NCI-H2227 (cell line): ENCODE measurements at regions not wholly inside any gene's neighbourhood (a gene's known extent, or its start where the extent isn't known, plus 50 kb on each side); places are given as distances from the start of the nearest gene placed in this dataset.
A peak's percentile ranks its signal among the peaks of the same experiment; 100 is the strongest.

Experiments used
- DNase-seq: peaks from one replicate; lab custom pipeline; 2025; ENCODE audit not compliant: unreplicated experiment; lab: John Stamatoyannopoulos, UW

DNA sequence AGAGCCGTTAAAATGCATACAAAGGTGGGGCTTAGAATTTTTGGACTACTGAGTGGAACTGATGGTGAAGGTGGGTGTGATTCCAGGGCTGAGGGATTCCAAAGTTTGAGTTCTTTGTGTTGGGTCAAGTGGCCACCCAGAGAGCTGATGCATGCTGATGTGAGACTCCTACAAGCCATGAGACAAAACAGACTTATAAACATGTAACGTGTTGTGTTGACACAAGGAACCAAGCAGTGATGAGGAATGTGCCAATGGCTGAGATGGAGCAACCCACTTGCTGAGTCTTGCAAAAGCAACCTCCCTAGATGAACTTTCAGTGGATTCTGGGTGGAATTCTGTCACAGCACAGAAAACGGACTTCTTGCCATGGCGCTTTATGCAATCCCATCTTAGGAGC, 289.0 kb downstream of the TLE3 start:
- no peak for DNase-seq

DNA sequence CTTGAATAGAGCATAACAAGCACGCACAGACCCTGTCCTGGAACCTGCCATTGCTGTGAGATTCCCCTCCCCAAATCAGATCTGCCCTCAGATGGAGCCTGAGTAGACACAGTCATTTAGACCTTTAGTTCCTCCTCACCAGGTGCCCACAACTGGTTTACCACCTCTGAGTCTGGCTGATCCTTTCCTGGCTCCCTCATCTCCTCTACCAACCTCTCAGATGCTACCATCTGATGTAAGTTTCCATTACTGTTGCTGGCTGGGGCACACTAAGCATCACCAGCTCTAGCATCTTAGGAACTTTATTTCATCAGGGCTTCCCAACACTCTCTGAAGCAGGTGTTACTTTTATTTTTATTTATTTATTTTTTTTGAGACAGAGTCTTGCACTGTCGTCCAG, 288.3 kb downstream of the TLE3 start:
- DNase-seq, result no peak

DNA sequence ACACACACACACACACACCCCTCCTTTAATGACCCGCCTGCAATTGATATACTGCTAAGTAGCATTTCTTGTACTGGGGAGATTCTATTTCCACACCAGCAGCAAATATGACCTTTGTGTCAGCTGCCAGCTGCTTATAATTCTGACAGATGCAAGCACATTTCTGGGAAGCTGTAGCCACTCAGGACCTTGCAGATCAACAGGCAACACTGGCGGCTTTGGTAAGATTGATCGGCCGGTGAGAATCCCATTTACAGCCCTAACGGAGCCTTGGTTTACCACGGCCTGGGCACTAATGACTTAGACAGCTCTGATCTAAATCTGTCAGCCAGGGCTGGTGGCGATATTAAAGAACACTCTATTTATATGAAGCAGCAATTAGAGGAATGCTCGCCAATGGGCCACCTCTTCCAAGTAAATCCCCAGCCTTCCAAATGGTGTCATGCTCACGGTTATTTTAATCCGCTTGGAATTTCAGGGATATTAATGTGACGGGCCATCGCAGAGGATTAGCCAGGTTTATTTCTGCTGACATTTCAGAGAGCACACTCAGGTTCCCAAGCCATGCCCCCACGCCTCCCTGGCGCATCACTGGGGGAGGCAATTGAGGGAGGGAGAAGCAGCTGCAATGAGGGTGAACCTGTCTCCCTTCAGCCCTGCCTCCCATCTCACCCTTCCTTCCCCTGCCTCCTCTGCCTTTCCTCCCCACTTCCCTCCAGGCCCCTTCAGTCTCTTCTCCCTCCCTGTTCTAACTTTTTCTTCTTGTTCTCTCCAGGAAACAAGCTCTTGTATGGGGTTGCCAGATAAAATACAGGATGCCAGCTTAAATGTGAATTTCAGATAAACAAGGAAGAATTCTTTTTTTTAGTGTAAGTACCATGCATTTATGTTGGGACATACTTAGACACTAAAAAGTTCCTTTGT, 287.0 kb downstream of the TLE3 start:
- DNase-seq, result peak; percentile 57

DNA sequence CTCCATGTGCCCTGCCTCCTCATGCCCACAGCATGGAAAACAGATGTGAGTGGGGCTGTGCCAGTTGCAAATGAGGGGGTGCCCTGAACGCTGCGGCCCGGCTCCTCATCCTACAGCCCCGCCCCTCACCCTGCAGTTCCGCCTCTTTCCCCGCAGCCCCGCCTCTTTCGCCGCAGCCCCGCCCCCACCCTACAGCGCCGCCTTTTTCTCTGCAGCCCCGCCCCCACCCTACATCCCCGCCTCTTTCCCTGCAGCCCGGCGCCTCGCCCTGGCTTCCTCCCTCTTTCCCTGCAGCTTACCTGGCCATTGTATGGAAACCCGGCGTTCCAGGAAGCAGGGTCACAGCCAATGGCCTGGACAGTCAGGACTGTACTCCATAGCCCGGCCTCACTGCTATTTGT, 284.9 kb downstream of the TLE3 start:
- no peak for DNase-seq

DNA sequence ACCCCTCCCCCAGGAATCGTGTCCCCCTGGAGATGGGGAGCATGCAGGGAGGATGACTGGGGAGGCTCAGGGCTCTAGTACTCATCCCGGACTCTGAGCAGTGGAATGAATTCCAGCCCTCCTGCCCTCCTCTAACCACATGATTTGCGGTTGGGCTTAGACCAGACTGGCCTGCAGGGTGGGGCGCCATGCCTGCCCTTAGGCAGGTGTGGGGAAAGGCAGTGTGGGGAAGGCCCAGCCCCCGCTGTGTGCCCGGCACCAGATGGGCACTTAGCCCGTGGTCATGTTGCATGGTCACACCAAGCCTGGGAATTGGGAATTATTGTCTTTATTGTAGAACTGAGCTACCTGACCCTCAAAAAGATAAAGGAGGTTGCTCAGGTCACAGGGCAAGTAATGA, 283.8 kb downstream of the TLE3 start:
- DNase-seq, result no peak

DNA sequence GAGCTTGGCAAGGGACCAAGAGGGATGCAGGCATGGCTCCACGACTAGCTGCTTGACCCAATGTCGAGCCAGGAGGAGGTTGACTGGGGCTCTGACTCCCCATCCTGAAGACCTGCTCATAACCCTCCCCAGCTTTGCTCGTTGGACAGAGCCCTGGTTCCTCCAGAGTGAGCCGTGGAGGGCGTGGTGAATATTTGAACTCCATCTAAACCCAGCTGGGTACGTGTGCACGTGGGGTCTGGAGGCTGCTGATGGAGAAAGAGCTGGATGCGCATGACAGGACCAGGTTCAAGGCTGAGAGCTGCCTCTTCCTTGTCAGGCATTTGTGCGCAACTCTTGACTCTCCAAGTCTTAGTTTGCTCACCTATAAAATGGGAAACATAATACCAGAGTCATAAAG, 282.8 kb downstream of the TLE3 start:
- no peak for DNase-seq

DNA sequence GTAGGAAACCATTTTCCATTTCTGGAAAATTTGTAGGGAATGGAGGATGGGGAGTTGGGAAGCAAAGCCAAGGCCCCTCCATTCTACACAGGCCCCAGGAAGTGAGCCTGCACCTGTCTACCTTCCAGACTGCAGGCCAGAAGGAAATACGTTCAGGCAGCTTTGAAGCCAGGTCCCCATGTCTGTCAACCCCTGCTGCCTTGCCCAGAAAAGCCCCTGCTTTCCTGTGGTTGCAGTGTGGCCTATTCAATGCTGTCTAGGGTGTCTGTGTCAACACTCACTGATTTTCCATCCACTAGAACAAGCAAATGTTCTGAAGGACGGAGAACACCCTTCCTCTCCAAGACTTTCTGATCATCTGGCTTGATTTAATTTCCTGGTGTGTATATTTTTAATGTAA, 281.9 kb downstream of the TLE3 start:
- no peak for DNase-seq

DNA sequence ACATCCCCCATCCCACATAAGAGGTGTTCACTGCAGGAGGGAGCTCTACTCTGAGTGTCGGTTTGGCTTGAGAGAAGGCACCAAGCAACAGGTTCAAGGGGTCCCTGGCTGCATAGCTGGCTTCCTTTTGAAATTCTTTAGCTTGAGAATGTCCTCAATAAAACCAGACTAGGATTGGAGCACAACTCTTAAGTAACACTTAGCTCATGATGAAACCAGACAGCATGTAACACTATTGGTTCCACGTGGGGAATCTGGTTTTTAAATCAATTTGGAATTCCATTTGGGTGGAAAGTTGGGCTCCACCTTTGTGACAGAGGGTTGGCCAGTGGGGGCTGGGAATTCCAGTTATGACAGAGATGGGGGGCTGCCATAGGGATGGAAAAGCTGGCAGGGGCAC, 281.2 kb downstream of the TLE3 start:
- DNase-seq, result no peak

DNA sequence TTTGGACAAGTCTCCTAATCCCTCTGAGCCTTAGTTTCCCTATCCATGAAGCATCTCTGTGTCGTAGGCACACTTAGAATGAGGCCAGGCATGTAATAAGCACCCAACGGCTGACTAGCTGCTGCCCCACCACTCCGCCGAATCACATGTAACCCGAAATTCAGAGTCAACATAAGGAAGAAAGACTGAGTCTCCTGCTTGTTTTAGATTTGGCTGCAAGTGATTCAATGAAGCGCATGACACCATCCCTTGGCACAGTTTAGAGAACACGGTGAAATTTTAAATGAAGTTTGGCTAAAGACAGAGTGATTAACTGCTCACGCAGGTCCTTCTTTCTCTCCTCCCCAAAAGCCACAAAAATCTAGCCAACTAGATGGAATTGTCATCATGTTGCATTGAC, 279.2 kb downstream of the TLE3 start:
- DNase-seq, result no peak

DNA sequence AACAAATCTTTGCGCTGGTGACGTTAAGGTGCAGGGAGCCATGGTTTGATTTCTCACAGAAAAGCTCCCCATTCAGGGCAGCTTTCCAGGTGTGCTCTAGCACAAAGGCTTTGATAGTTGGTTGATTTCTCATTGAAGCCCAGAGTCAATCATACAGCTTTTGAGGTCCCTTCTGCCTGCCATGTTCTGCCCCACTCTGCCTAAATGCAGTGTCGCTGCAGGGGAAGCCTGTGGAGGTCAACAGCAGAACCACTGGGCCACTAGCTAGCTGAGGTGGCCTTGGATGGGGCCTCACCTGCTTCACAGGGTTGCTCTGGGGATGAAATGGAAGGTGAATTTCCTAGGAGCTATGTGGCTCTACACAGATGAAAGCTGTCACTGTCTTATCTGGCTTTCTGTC, 278.3 kb downstream of the TLE3 start:
- DNase-seq, result no peak

DNA sequence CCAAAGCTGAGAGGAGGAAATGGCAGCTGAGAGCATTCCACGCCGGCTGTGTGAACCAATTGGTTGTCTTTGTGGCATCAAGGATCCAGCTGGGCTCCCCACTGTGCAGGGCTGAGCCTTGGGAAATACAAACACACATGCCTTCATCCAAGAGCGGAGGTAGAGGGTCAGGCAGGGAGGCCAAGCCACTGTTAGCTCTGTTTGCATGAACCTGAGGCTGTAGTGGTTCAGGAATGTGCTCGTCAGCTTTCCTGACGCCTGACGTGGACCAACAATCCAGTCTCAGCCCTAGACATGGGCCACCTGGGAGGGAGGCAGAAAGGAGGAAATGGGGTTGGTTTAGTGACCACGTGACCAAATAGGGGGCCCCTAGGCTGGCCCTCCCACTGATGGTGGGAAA, 276.9 kb downstream of the TLE3 start:
- DNase-seq, result no peak

DNA sequence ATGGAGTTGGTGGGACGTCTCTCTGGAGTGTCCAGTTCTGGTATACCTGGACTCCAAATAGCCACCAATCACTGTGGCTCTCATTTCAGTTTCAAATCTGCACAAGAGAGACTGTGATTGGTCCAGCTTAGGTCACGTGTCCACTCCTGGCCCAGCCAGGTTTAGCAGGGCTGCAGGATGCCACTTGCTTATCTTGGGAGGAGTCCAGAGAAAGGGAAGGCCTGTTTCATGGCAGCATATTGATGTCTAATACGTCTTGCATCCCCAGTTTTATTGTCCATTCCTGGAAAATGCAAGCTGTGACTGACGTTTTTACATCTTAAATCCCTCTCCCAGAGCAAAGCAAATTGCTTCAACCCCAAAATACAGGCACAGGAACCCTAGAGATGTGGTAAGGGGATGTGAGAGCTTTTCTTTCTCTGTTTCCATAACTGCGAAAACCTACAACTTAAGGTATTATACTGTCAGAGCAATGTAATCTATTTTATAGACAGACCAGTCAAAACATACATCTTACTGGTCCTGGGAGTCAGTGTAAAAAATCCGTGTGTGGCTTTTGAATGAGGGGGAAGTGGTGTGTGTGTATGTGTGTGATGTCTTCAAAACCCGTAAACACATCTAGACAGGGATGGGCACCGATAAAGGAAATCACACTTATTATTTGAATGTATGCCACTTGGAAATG, 274.4 kb downstream of the TLE3 start:
- DNase-seq, result no peak

DNA sequence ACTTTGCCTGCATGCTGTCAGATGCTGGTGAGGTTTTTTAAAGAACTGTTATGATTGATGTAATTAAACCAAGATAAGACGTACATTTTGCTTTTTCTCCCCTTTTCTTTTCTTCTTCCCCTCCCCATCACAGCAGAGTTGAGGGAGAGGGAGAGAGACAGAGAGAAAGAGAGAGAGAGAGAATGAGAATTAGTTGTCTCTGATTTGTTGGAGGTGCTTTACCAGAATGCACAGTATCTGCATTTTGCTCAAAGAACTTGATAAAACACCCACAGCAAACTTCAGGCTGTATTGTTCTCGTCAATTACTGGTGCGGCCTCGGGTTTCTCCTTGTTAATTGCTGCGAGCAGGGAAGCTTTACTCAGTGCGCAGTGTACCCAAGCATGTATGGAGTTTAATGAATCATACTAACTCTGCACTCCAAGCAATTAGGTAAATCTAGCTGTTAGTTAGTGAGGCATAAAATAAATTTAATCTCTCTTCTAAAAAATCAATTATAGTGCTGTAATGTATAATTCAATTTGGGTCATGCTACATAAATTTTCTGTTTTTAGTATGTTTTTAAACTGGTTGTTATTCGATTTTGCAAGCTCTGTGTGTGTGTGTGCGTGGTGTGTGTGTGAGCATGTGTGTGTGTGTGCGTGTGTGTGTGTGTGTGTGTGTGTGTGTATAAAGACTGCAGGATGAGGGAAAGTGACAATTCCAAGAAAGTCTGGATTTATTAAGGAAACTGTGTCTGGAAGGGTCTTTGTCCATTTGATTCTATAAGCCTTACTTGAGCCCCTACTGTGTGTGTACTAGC, 273.4 kb downstream of the TLE3 start:
- no peak for DNase-seq

DNA sequence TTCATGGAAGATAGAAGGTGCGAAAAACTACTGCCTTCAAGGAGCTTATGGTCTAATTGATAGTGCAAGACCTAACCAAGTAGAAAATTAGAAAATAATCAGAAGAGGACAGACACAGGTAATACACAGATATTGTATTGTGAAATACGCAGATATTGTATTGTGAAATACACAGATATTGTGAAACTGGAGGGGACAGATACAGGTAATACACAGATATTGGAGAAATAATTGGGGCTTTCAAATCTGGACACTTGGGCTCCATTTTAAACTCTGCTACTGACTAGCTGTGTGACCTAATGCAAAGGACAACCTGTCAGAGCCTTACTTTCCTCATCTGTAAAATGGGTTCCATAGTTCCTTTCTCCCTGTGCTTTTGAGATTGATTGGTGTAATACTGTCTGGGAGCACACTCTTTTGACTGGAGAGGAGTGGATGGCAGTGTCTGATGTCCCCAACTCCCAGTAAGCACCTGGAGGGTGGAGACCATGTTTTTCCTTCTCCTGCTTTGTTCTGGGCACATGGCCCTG, 272.8 kb downstream of the TLE3 start:
- DNase-seq, result no peak

DNA sequence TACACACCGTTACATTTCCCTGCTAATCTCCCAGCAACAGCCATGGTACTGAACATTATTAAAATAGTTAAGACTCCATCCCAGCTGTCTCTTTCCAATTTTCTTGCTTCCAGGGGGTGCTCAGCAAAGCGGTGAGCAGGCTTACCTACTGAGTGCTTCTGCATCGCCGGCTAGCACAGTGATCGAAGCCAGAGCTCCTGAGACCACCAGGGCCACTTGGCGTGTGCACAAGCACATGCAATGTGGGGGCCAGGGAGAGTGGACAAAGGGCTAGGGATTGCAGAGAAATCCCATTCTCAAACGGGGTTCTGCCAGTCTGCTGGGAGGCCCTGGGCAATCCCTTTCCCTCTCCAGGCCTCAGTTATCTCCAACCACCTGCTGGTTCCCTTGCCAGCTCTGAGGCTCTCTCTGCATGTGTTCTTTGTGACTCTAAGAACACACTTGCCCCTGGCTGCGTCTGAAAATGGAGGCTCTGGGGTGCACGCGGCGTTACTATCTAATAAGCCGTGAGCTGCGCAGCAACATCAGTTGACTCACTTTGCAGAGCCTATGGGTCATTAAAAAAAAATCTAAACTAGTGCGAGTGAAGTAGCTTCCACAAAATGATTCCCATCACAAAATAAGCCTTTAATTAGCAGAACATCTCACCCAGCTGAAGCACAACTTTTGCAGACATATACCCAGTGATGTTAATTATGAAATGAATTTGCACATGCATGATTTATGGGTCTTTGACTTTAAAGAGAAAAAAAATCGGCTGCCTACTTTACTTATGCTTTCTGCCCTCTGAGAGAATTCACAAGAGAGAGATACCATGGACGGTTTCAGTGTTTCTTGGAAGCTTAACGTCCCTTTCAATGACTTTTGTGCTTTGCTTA, 271.5 kb downstream of the TLE3 start:
- peak; percentile 22 for DNase-seq

DNA sequence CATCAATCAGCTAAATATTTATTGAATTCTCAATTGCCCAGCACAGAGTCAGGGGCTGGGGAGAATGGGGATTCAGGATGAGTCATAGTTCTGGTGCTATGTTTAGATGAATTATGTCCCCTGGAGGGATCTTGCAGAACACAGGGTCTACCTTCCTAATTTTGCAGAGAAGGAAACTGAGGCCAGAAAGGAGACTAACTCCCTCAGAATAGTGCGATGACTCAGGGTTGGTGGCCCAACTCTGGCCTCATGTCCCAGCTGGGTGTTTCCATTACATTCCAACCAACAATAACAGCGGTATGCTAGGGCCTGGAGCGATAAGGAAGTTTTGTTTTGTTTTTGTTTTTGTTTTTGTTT, 270.9 kb downstream of the TLE3 start:
- no peak for DNase-seq

DNA sequence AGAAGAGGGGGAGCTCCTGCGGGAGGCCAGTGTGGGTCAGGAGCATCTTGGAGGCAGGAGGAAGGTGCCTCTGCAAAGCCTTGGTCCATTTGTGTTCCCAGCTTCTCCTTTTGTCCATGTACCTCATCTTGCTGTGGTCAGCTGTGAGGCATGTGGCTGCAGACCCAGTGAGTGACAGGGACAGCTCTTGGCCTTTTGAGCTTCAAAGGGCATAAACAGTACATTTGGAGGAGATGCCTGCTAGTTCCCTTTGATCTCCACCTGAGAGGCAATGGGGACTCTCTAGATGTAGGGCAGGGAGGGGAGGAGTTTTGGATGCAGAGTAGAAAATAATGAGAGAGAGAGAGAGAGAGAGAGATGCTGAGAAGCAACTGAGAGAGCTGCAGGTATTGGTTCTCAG, 270.0 kb downstream of the TLE3 start:
- DNase-seq, result no peak

DNA sequence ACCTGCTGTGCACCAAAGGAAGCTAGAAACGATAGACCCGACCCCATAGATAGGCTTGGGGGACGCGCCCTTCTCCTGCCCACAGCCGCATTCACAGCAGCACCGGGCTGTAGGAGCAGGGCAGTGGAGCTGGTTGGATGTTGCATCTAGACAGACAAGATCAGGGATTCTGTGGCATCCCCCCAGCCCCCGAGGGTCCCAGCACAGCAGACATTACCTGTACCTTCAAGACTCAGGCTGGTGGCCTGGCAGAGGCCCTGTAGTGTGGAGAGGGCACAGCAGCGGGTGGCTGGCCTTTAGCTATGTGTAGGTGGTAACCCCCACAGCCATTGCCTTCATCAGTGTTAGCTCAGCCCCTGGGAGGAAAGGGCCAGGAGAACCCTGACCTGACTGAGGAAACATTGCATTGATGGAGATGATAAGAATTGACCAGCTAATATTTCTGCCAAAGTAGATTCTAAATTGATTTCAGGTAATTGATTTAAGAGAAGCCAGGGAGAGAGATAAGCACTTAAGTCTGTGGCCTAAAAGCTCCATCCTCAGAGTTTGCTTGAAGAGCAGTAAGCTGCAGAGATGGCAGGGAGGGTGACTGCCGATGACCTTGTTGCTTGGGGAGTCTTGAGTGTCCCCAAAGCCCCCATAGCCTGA, 269.4 kb downstream of the TLE3 start:
- DNase-seq, result no peak

DNA sequence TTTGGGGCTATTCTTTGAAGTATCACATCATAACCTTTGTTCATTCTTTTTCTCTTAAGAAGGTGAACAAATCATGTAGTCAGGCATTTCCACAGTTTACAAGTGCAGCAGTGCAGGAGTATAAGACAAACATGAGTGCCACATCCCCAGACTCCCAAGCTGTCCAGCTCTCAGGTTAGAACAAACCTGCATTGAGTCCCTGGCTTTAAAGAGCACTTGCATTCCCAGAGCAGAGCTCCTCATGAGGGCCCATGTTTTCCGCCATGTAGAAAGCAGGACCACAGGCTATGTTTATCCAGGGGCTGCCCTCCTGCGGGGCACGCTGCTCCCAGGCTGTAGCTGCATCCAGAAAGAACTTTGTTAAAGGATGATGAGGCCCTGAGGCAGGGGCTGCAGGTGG, 267.7 kb downstream of the TLE3 start:
- DNase-seq, result no peak

DNA sequence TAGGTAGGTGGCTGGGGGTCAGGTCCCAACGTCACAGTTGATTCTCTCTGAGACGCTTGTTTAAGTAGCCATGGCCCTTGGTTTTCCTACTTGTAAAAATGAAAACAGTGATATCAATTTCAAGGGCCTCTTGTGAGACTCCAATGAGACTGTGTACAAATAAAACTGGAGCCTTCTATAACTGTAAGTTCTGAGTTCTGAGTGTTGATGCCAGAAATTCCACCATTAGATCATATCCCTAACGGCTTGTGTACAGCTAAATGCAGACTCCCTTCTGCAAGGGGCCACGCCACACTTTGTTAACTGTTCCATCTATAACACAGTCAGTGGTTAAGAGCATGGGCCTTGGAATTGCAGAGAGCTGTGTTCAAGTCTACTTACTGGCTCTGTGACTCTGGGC, 267.3 kb downstream of the TLE3 start:
- no peak for DNase-seq
